ENCODE measurements at regions not wholly inside any gene's neighbourhood (a gene's known extent, or its start where the extent isn't known, plus 50 kb on each side); places are given as distances from the start of the nearest gene placed in this dataset.

DNA sequence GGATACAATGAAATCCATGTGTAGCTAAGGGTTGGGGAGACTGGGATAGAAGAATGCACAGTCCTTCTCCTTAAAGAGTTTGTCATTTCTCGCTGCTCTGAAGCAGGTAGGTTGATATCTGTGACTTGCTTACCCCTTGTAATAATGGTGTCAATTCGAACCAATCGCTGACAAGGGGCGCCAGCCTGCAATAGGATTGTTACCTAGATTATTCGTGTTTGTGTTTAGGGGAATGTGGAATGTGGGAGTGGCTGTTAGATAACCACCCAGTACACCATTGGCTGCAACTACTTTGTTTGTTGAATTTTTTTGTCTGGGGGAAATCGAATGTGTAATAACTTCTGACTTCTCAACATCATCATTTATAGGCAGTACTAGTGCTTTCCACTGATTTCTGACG is 141.6 kb downstream of the LARP7 start:
- intact Hi-C loops (cut with micrococcal nuclease) (no loop called here), dilution Hi-C loops (cut with MboI; ENCODE audit: extremely low pct_ligation_motif_present, low sequenced_read_pairs) (no loop called here)
- Histone ChIP-seq H3K79me2 (ENCODE audit: control insufficient read depth, insufficient read depth, low read length) (no peaks in the 10 kb centered on the region), H3K4me2 (ENCODE audit: insufficient read depth, low read length) (no peak overlapping the region), H4K20me1 (replicated peaks; ENCODE audit: control insufficient read depth, extremely low read depth, insufficient read depth, low read length) (no peaks in the 10 kb centered on the region), H3K4me1 (ENCODE audit: control insufficient read depth, extremely low read depth, insufficient read depth, low read length) (no peaks in the 10 kb centered on the region), H3K27ac (ENCODE audit: insufficient read depth, low read depth, low read length) (no peak overlapping the region), H3K27me3 (ENCODE audit: control insufficient read depth in 2 of 2, insufficient read depth in 2 of 2, low read length in 2 of 2) (no peaks in the 10 kb centered on the region), H3K9ac (replicated peaks; ENCODE audit: extremely low read depth, insufficient read depth, low read length) (no peak overlapping the region), H2AFZ (ENCODE audit: low read depth, low read length) (no peak overlapping the region), H3K4me3 (replicated peaks in 1 of 3; ENCODE audit: insufficient read depth in 1 of 3, low read depth in 1 of 3, low read length in 3 of 3) (no peak overlapping the region), H3K36me3 (ENCODE audit: control insufficient read depth in 2 of 2, extremely low read depth in 1 of 2, insufficient read depth in 2 of 2, low read length in 2 of 2) (no peaks in the 10 kb centered on the region), H3K9me3 (replicated peaks; ENCODE audit: control insufficient read depth, insufficient read depth, low read length) (no peaks in the 10 kb centered on the region), H3K9me1 (replicated peaks; ENCODE audit: control insufficient read depth, extremely low read depth, insufficient read depth, low read length) (no peaks in the 10 kb centered on the region)
- no peak for FAIRE-seq
- TF ChIP-seq MYC (IDR thresholded peaks at IDR 0.05; ENCODE audit: low read depth, low read length) (no peak), POLR2AphosphoS5 (IDR thresholded peaks at IDR 0.05; ENCODE audit: insufficient read depth, low read depth, low read length) (no peak), JUN (IDR thresholded peaks at IDR 0.05; ENCODE audit: borderline replicate concordance, insufficient read depth, insufficient read length, low read depth) (no peak), FOS (IDR thresholded peaks at IDR 0.05; ENCODE audit: borderline replicate concordance, insufficient read depth, low read length) (no peak), EZH2 (IDR thresholded peaks at IDR 0.05; ENCODE audit: borderline replicate concordance, low read depth, low read length, severe bottlenecking) (no peak), GATA2 (IDR thresholded peaks at IDR 0.05; ENCODE audit: insufficient read depth, insufficient read length, low read depth, low read length) (no peak), POLR2A (IDR thresholded peaks at IDR 0.05; ENCODE audit: low read depth, low read length) (no peak)
- TF ChIP-seq, protein P1, sequence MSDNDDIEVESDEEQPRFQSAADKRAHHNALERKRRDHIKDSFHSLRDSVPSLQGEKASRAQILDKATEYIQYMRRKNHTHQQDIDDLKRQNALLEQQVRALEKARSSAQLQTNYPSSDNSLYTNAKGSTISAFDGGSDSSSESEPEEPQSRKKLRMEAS (IDR thresholded peaks at IDR 0.05; ENCODE audit: insufficient read depth, insufficient read length) = no peak
- TF ChIP-seq, protein P2, sequence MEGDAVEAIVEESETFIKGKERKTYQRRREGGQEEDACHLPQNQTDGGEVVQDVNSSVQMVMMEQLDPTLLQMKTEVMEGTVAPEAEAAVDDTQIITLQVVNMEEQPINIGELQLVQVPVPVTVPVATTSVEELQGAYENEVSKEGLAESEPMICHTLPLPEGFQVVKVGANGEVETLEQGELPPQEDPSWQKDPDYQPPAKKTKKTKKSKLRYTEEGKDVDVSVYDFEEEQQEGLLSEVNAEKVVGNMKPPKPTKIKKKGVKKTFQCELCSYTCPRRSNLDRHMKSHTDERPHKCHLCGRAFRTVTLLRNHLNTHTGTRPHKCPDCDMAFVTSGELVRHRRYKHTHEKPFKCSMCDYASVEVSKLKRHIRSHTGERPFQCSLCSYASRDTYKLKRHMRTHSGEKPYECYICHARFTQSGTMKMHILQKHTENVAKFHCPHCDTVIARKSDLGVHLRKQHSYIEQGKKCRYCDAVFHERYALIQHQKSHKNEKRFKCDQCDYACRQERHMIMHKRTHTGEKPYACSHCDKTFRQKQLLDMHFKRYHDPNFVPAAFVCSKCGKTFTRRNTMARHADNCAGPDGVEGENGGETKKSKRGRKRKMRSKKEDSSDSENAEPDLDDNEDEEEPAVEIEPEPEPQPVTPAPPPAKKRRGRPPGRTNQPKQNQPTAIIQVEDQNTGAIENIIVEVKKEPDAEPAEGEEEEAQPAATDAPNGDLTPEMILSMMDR (IDR thresholded peaks at IDR 0.05; ENCODE audit: extremely low read depth in 1 of 2, insufficient read depth in 1 of 2, low read depth in 1 of 2, low read length in 2 of 2) = no peak
- no TSS peak for BruUV-seq (replicated peaks)
- no peak for DNase-seq (ENCODE audit: low read depth, low spot score)
- POLR2A ChIA-PET = no interaction called here
- CTCF ChIA-PET = interaction anchor here (0.6 to 1.5 kb wide), 2 partner anchors 13 to 710 kb away, joined by 3 read pairs; no protein-coding TSS in a partner anchor
